ENCODE measurements at regions not wholly inside any gene's neighbourhood (a gene's known extent, or its start where the extent isn't known, plus 50 kb on each side); places are given as distances from the start of the nearest gene placed in this dataset. TPM values are rescaled to one million over a fixed set of nuclear protein-coding genes. Genes with fewer than 3 reads are reported as not detected.
A peak's percentile ranks its signal among the peaks of the same experiment; 100 is the strongest.

GRCh38 chr9:32334112-32334511, 50.3 kb upstream of the ACO1 start:
- Histone ChIP-seq H3K4me1 (ENCODE audit: control insufficient read depth, insufficient read depth, low read depth, low read length) (no peaks in the 10 kb centered on the region), H3K23ac (ENCODE audit: low read length in 2 of 2) (no peak overlapping the region), H3K4me3 (ENCODE audit: insufficient read depth in 1 of 2, low read depth in 1 of 2, low read length in 2 of 2) (no peak overlapping the region), H4K91ac (ENCODE audit: low read length) (no peak overlapping the region), H3K36me3 (ENCODE audit: control insufficient read depth in 1 of 2, insufficient read depth in 2 of 2, low read depth in 1 of 2, low read length in 2 of 2) (no peaks in the 10 kb centered on the region), H3K18ac (ENCODE audit: low read depth in 1 of 2, low read length in 2 of 2) (no peak overlapping the region), H3K9ac (ENCODE audit: low read length) (no peak overlapping the region), H2AK5ac (ENCODE audit: low read length, severe bottlenecking) (no peak overlapping the region), H3K27ac (ENCODE audit: low read length, poor library complexity, severe bottlenecking) (no peak overlapping the region), H3K9me3 (ENCODE audit: control insufficient read depth, low read length) (peaks cover 3% of the 10 kb centered on the region), H3K4me2 (ENCODE audit: low read length, poor library complexity, severe bottlenecking) (no peak overlapping the region), H2BK12ac (ENCODE audit: low read length in 2 of 2) (no peak overlapping the region), H3K79me1 (replicated peaks; ENCODE audit: low read length, poor library complexity, severe bottlenecking) (no peaks in the 10 kb centered on the region), H3K14ac (ENCODE audit: low read length in 2 of 2) (no peak overlapping the region), H2AFZ (ENCODE audit: low read depth, low read length) (no peak overlapping the region), H3K27me3 (ENCODE audit: control insufficient read depth in 1 of 2, insufficient read depth in 1 of 2, low read length in 2 of 2) (peaks cover 4 to 6% of the 10 kb centered on the region in 2 experiments), H2BK120ac (ENCODE audit: low read depth, low read length) (no peak overlapping the region), H4K8ac (ENCODE audit: low read length) (no peak overlapping the region), H3K4ac (ENCODE audit: low read depth in 1 of 2, low read length in 2 of 2) (no peak overlapping the region), H2BK5ac (ENCODE audit: low read depth, low read length, poor library complexity, severe bottlenecking) (no peak overlapping the region), H2BK15ac (ENCODE audit: low read depth, poor library complexity, severe bottlenecking) (no peak overlapping the region)
- 83% methylated on average over 6 of the region's 7 CpGs for WGBS
- DNase-seq, result no peak

Small RNAs in the stretch of these regions (small RNA-seq; reads per million reads assigned to genes)
- gene MIR873 (ENCODE audit: low read depth) (292 reads per million, percentile 95 among the genes with 10 or more reads in this experiment), gene MIR876 (ENCODE audit: low read depth) (5.5 reads per million, percentile 59 among the genes with 10 or more reads in this experiment), gene RNA5SP281 (ENCODE audit: low read depth) (not detected)
